ENCODE measurements at regions not wholly inside any gene's neighbourhood (a gene's known extent, or its start where the extent isn't known, plus 50 kb on each side); places are given as distances from the start of the nearest gene placed in this dataset.

DNA sequence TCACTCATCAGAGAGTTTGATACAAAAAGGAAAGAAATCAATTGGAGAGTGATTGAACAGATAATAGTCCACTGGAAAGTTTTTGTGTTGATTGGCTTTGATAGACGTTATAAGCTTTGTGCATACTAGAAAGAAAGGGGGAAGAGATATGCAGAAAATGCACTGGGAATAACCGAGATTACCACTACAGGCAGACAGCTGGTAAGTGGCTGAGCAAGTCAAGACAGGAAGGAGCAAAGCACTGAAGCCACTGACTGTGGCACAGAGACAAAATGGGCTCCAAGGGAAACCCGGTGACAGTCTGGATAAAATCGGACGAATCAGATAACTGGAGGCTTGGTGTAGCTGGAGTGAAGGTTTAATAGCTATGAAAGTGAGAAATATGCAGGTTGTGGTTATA lies 209.0 kb downstream of the SIM1 start:
- intact Hi-C loops (cut with micrococcal nuclease; ENCODE audit: unreplicated experiment), result loop anchor here (10.0 kb wide), 1 partner anchor 219 kb away; no protein-coding TSS in a partner anchor
- POLR2A ChIA-PET, result no interaction called here
- no peak for DNase-seq
- Mint-ChIP-seq H3K4me1 (ENCODE audit: low read depth, unreplicated experiment) (no peaks in the 10 kb centered on the region), H3K9me3 (ENCODE audit: unreplicated experiment) (no peaks in the 10 kb centered on the region), H3K27ac (ENCODE audit: unreplicated experiment) (no peak overlapping the region), H3K36me3 (ENCODE audit: insufficient read depth, unreplicated experiment) (no peaks in the 10 kb centered on the region), H3K4me3 (ENCODE audit: unreplicated experiment) (no peak overlapping the region), H3K27me3 (ENCODE audit: insufficient read depth, unreplicated experiment) (no peaks in the 10 kb centered on the region)
- H3K9me3 ChIP-seq, result no peaks in the 10 kb centered on the region
- CTCF ChIA-PET, result no interaction called here
- TF ChIP-seq, protein P1, sequence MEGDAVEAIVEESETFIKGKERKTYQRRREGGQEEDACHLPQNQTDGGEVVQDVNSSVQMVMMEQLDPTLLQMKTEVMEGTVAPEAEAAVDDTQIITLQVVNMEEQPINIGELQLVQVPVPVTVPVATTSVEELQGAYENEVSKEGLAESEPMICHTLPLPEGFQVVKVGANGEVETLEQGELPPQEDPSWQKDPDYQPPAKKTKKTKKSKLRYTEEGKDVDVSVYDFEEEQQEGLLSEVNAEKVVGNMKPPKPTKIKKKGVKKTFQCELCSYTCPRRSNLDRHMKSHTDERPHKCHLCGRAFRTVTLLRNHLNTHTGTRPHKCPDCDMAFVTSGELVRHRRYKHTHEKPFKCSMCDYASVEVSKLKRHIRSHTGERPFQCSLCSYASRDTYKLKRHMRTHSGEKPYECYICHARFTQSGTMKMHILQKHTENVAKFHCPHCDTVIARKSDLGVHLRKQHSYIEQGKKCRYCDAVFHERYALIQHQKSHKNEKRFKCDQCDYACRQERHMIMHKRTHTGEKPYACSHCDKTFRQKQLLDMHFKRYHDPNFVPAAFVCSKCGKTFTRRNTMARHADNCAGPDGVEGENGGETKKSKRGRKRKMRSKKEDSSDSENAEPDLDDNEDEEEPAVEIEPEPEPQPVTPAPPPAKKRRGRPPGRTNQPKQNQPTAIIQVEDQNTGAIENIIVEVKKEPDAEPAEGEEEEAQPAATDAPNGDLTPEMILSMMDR (IDR thresholded peaks at IDR 0.05; ENCODE audit: insufficient read depth in 1 of 2, low read depth in 1 of 2, low read length in 1 of 2, severe bottlenecking in 1 of 2, unreplicated experiment in 1 of 2), result no peak
- H3K4me1 ChIP-seq, result no peaks in the 10 kb centered on the region
- H3K36me3 ChIP-seq (ENCODE audit: control insufficient read depth, insufficient read depth, low read length), result no peaks in the 10 kb centered on the region
- H3K27me3 ChIP-seq (replicated peaks; ENCODE audit: control insufficient read depth, insufficient read depth, low read length), result no peaks in the 10 kb centered on the region
- BruUV-seq (replicated peaks), result no TSS peak
- no peak overlapping the region for H3K4me3 ChIP-seq (ENCODE audit: low read depth, low read length)

DNA sequence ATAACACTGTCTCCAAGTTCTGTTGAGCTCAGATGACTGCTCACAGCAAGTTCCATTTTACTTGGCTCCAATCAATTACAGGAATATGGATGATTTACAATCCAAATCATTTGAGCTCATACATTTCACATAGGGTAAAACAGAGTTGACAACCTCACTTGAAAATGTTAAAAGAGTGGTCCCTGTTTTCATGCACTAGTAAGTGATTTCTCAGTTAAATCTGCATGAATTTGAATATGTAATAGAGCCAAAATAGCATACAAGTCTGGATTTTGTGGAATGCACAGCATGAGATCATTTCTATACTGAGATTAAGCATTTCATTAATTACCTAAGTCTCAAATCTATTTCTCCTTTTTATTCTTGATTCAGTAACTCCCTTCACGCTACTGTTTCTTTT lies 217.6 kb downstream of the SIM1 start:
- Mint-ChIP-seq H3K27ac (ENCODE audit: unreplicated experiment) (no peak overlapping the region), H3K4me3 (ENCODE audit: unreplicated experiment) (no peak overlapping the region), H3K9me3 (ENCODE audit: unreplicated experiment) (no peaks in the 10 kb centered on the region), H3K4me1 (ENCODE audit: low read depth, unreplicated experiment) (peaks cover 7% of the 10 kb centered on the region), H3K36me3 (ENCODE audit: insufficient read depth, unreplicated experiment) (no peaks in the 10 kb centered on the region), H3K27me3 (ENCODE audit: insufficient read depth, unreplicated experiment) (no peaks in the 10 kb centered on the region)
- TF ChIP-seq, protein P1 (IDR thresholded peaks at IDR 0.05; ENCODE audit: insufficient read depth in 1 of 2, low read depth in 1 of 2, low read length in 1 of 2, severe bottlenecking in 1 of 2, unreplicated experiment in 1 of 2), result no peak
- intact Hi-C loops (cut with micrococcal nuclease; ENCODE audit: unreplicated experiment), result loop anchor here (10.0 kb wide), 1 partner anchor 102 kb away; no protein-coding TSS in a partner anchor
- no peaks in the 10 kb centered on the region for H3K9me3 ChIP-seq
- H3K27me3 ChIP-seq (replicated peaks; ENCODE audit: control insufficient read depth, insufficient read depth, low read length), result no peaks in the 10 kb centered on the region
- H3K4me1 ChIP-seq, result peaks cover 30% of the 10 kb centered on the region
- ChIA-PET CTCF (no interaction called here), POLR2A (no interaction called here)
- DNase-seq, result no peak
- BruUV-seq (replicated peaks), result no TSS peak
- no peaks in the 10 kb centered on the region for H3K36me3 ChIP-seq (ENCODE audit: control insufficient read depth, insufficient read depth, low read length)
- H3K4me3 ChIP-seq (ENCODE audit: low read depth, low read length), result no peak overlapping the region

DNA sequence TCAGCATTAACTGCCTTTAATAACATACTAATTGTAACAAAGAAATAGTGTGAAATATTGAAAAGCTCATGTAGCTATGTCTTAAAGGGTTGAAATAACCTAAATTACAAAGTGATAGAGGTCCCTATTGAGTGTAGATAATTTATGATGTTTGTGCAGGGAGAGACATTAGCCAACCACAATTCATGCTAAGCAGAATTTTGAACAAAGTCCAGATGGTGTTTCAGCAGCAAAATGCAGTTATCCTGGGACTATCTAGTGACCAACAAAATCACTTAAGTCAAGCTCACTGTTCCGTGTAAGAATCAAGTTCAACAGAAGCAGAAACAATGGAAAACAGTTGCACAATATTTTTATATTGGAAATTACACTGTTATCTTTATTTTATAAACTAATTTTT lies 218.5 kb downstream of the SIM1 start:
- no TSS peak for BruUV-seq (replicated peaks)

More for the DNA sequence above, 218.5 kb downstream of the SIM1 start:
- no peaks in the 10 kb centered on the region for H3K27me3 Mint-ChIP-seq (ENCODE audit: insufficient read depth, unreplicated experiment)
- H3K9me3 Mint-ChIP-seq (ENCODE audit: unreplicated experiment), result no peaks in the 10 kb centered on the region
- DNase-seq, result no peak
- intact Hi-C loops (cut with micrococcal nuclease; ENCODE audit: unreplicated experiment), result loop anchor here (10.0 kb wide), 1 partner anchor 101 kb away; no protein-coding TSS in a partner anchor
- H3K36me3 ChIP-seq (ENCODE audit: control insufficient read depth, insufficient read depth, low read length), result no peaks in the 10 kb centered on the region
- ChIA-PET POLR2A (no interaction called here), CTCF (no interaction called here)
- H3K36me3 Mint-ChIP-seq (ENCODE audit: insufficient read depth, unreplicated experiment), result no peaks in the 10 kb centered on the region
- TF ChIP-seq, protein P1 (IDR thresholded peaks at IDR 0.05; ENCODE audit: insufficient read depth in 1 of 2, low read depth in 1 of 2, low read length in 1 of 2, severe bottlenecking in 1 of 2, unreplicated experiment in 1 of 2), result no peak
- no peaks in the 10 kb centered on the region for H3K9me3 ChIP-seq
- H3K4me1 ChIP-seq, result peaks cover 30% of the 10 kb centered on the region
- H3K4me3 Mint-ChIP-seq (ENCODE audit: unreplicated experiment), result no peak overlapping the region
- peaks cover 13% of the 10 kb centered on the region for H3K4me1 Mint-ChIP-seq (ENCODE audit: low read depth, unreplicated experiment)
- no peak overlapping the region for H3K27ac Mint-ChIP-seq (ENCODE audit: unreplicated experiment)
- H3K4me3 ChIP-seq (ENCODE audit: low read depth, low read length), result no peak overlapping the region
- H3K27me3 ChIP-seq (replicated peaks; ENCODE audit: control insufficient read depth, insufficient read depth, low read length), result no peaks in the 10 kb centered on the region
